B cell (primary cell): ENCODE measurements at regions not wholly inside any gene's neighbourhood (a gene's known extent, or its start where the extent isn't known, plus 50 kb on each side); places are given as distances from the start of the nearest gene placed in this dataset.

Source experiments
- ATAC-seq: fragments of 200-7000 bp; cut with Tn5 transposase; one replicate; pipeline ENCODE4 v1.10.0; 2021; ENCODE audit warnings: low read depth, mild to moderate bottlenecking, moderate number of reproducible peaks, moderate library complexity
- CTCF ChIA-PET: fragments of 350-600 bp; sonication (Branson Sonifier 250); formaldehyde crosslinking; loops from one replicate; lab custom pipeline; 2021; ENCODE audit warnings: antibody characterized with exemption, inconsistent platforms; lab: Charles Lee
- POLR2A ChIA-PET: fragments of 350-600 bp; sonication (Branson Sonifier 250); formaldehyde crosslinking; loops from one replicate; lab custom pipeline; 2021; ENCODE audit warnings: antibody characterized with exemption; lab: Charles Lee
- DNase-seq: peaks from one replicate; pipeline ENCODE4 v3.0.0; 2013
- H2AFZ ChIP-seq: 2 replicates; pipeline ENCODE4 v1.6.1; 2012; ENCODE audit warnings: mild to moderate bottlenecking, low read depth, low read length; ENCODE audit not compliant: insufficient read depth, poor library complexity, severe bottlenecking
- H3K27ac ChIP-seq, 2 donors: 1 replicate in 1 of 2; 2 replicates in 1 of 2; pipeline ENCODE4 v1.5.1; 2012 to 2013; ENCODE audit warnings: low read length in 2 of 2, mild to moderate bottlenecking in 2 of 2, moderate library complexity in 1 of 2
- H3K27me3 ChIP-seq, 4 experiments: fragments of 200-600 bp in 1 of 4; sonication (generic) in 1 of 4; replicated peaks in 1 of 4; 1 replicate in 2 of 4; 2 replicates in 2 of 4; pipeline versions ENCODE4 v1.6.1 to v1.7.0; 2013 to 2016; ENCODE audit warnings: low read length in 3 of 4, mild to moderate bottlenecking in 2 of 4, mixed read lengths in 1 of 4, moderate library complexity in 1 of 4; ENCODE audit not compliant: insufficient read depth in 4 of 4, control insufficient read depth in 3 of 4; ENCODE audit errors: control extremely low read depth in 1 of 4
- H3K36me3 ChIP-seq, 2 experiments: replicated peaks in 1 of 2; 1 replicate in 1 of 2; 2 replicates in 1 of 2; pipeline versions ENCODE4 v1.6.1 to v1.7.1; 2013; ENCODE audit warnings: low read length in 1 of 2; ENCODE audit not compliant: insufficient read depth in 2 of 2, control insufficient read depth in 1 of 2; ENCODE audit errors: control extremely low read depth in 1 of 2, extremely low read depth in 1 of 2
- H3K4me1 ChIP-seq, 2 donors: fragments of 200-600 bp in 1 of 2; sonication (generic) in 1 of 2; 1 replicate in 1 of 2; 2 replicates in 1 of 2; pipeline versions ENCODE4 v1.5.1 to v1.6.1; 2013 to 2017; ENCODE audit warnings: low read length in 2 of 2; ENCODE audit not compliant: control insufficient read depth in 2 of 2, insufficient read depth in 2 of 2
- H3K4me2 ChIP-seq: replicated peaks from 2 replicates; pipeline ENCODE3; 2012; ENCODE audit warnings: mild to moderate bottlenecking, low read depth, low read length; ENCODE audit not compliant: poor library complexity, severe bottlenecking
- H3K4me3 ChIP-seq, 5 experiments: fragments of 200-600 bp in 1 of 5; sonication (generic) in 1 of 5; 1 replicate in 3 of 5; 2 replicates in 2 of 5; pipeline versions ENCODE4 v1.5.1 to v1.7.0; 2011 to 2016; ENCODE audit warnings: low read length in 4 of 5, mild to moderate bottlenecking in 4 of 5, low read depth in 2 of 5, control low read depth in 1 of 5, moderate library complexity in 1 of 5; ENCODE audit not compliant: insufficient read depth in 1 of 5; ENCODE audit errors: control extremely low read depth in 1 of 5, extremely low read depth in 1 of 5
- H3K79me2 ChIP-seq: fragments of 200-600 bp; sonication (generic); one replicate; pipeline ENCODE4 v1.6.0; 2016; ENCODE audit warnings: low read length; ENCODE audit not compliant: control insufficient read depth, insufficient read depth
- H3K9ac ChIP-seq: fragments of 200-600 bp; sonication (generic); 2 replicates; pipeline ENCODE4 v1.6.1; 2017; ENCODE audit warnings: mild to moderate bottlenecking, low read length, moderate library complexity
- H3K9me3 ChIP-seq, 3 donors: one replicate each; pipeline versions ENCODE4 v1.6.1 to v1.7.1; 2013; ENCODE audit warnings: low read length in 2 of 3; ENCODE audit not compliant: control insufficient read depth in 2 of 3, insufficient read depth in 1 of 3; ENCODE audit errors: control extremely low read depth in 1 of 3
- H4K20me1 ChIP-seq: 2 replicates; pipeline ENCODE4 v1.6.0; 2012; ENCODE audit warnings: mild to moderate bottlenecking, low read length; ENCODE audit not compliant: insufficient read depth, control insufficient read depth, poor library complexity, severe bottlenecking
- H3K27ac Mint-ChIP-seq: one replicate; pipeline ENCODE4 v1.8.0; 2021; ENCODE audit warnings: mixed read lengths
- H3K27me3 Mint-ChIP-seq: one replicate; pipeline ENCODE4 v1.8.0; 2021; ENCODE audit warnings: mixed read lengths
- H3K4me1 Mint-ChIP-seq: one replicate; pipeline ENCODE4 v1.8.0; 2021; ENCODE audit warnings: mixed read lengths
- H3K4me3 Mint-ChIP-seq: one replicate; pipeline ENCODE4 v1.8.0; 2021; ENCODE audit warnings: mixed read lengths
- H3K9me3 Mint-ChIP-seq: one replicate; pipeline ENCODE4 v1.8.0; 2022; ENCODE audit warnings: mixed read lengths; ENCODE audit not compliant: insufficient read depth
- EZH2 ChIP-seq: IDR thresholded peaks from 2 replicates; pipeline ENCODE4 v1.6.1; 2012; ENCODE audit warnings: borderline replicate concordance, low read depth, mild to moderate bottlenecking, moderate library complexity, low read length; ENCODE audit not compliant: insufficient read depth, poor library complexity, severe bottlenecking
- whole genome bisulfite sequencing: methylation state at CpG from one replicate; pipeline ENCODE4 v1.1.5; 2013; ENCODE audit warnings: missing lambda C conversion rate; ENCODE audit not compliant: insufficient coverage; 5-methylcytosine and 5-hydroxymethylcytosine counted together
- intact Hi-C: fragments of 100-400 bp; cut with micrococcal nuclease; formaldehyde crosslinking; loops from one replicate; pipeline ENCODE4 v1.10.0; 2022
- TF ChIP-seq, protein P1 (sequence below): fragments of 200-600 bp; IDR thresholded peaks from one replicate; pipeline ENCODE4 v1.8.0; 2022; ENCODE audit warnings: antibody characterized with exemption, mild to moderate bottlenecking

GRCh38 chr19:31135841-31136240 is 213.4 kb downstream of the TSHZ3 start:
- H2AFZ ChIP-seq: no peak overlapping the region
- no peaks in the 10 kb centered on the region for H3K27me3 ChIP-seq
- H3K27ac ChIP-seq: no peak overlapping the region
- no peaks in the 10 kb centered on the region for H3K36me3 ChIP-seq
- H3K4me1 Mint-ChIP-seq: no peaks in the 10 kb centered on the region
- no peaks in the 10 kb centered on the region for H4K20me1 ChIP-seq
- ChIA-PET CTCF (no interaction called here), POLR2A (no interaction called here)
- no peak overlapping the region for H3K27ac Mint-ChIP-seq
- no peak overlapping the region for H3K9ac ChIP-seq
- intact Hi-C loops: no loop called here
- TF ChIP-seq, protein P1, sequence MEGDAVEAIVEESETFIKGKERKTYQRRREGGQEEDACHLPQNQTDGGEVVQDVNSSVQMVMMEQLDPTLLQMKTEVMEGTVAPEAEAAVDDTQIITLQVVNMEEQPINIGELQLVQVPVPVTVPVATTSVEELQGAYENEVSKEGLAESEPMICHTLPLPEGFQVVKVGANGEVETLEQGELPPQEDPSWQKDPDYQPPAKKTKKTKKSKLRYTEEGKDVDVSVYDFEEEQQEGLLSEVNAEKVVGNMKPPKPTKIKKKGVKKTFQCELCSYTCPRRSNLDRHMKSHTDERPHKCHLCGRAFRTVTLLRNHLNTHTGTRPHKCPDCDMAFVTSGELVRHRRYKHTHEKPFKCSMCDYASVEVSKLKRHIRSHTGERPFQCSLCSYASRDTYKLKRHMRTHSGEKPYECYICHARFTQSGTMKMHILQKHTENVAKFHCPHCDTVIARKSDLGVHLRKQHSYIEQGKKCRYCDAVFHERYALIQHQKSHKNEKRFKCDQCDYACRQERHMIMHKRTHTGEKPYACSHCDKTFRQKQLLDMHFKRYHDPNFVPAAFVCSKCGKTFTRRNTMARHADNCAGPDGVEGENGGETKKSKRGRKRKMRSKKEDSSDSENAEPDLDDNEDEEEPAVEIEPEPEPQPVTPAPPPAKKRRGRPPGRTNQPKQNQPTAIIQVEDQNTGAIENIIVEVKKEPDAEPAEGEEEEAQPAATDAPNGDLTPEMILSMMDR: no peak
- no peak for TF ChIP-seq EZH2
- H3K4me1 ChIP-seq: no peaks in the 10 kb centered on the region
- H3K4me3 ChIP-seq: no peak overlapping the region
- no peak overlapping the region for H3K4me3 Mint-ChIP-seq
- peaks cover 0 to 7% (median 0%) of the 10 kb centered on the region in 3 donors for H3K9me3 ChIP-seq
- H3K27me3 Mint-ChIP-seq: no peaks in the 10 kb centered on the region
- ATAC-seq: no peak
- peaks cover 2% of the 10 kb centered on the region for H3K9me3 Mint-ChIP-seq
- WGBS: 92% methylated on average over 1 of the region's 2 CpGs
- no peaks in the 10 kb centered on the region for H3K79me2 ChIP-seq
- H3K4me2 ChIP-seq: no peak overlapping the region
- no peak for DNase-seq

- intact Hi-C loops: no loop called here
- no peaks in the 10 kb centered on the region for H3K4me1 ChIP-seq
- peaks cover 8% of the 10 kb centered on the region for H3K9me3 Mint-ChIP-seq
- no peaks in the 10 kb centered on the region for H3K27me3 Mint-ChIP-seq
- no CpG with 5 or more reads among the region's 2 CpGs for WGBS
- no peak overlapping the region for H3K27ac Mint-ChIP-seq
- H3K9ac ChIP-seq: no peak overlapping the region
- DNase-seq (no peak), ATAC-seq (no peak)
- ChIA-PET CTCF (no interaction called here), POLR2A (no interaction called here)
- TF ChIP-seq, protein P1: no peak
- no peak for TF ChIP-seq EZH2
- no peak overlapping the region for H3K4me3 Mint-ChIP-seq
- no peak overlapping the region for H2AFZ ChIP-seq
- H3K4me2 ChIP-seq: no peak overlapping the region
- H3K4me3 ChIP-seq: no peak overlapping the region
- no peaks in the 10 kb centered on the region for H3K79me2 ChIP-seq
- no peaks in the 10 kb centered on the region for H3K4me1 Mint-ChIP-seq
- peaks cover 0 to 18% (median 2%) of the 10 kb centered on the region in 3 donors for H3K9me3 ChIP-seq
- no peak overlapping the region for H3K27ac ChIP-seq
- peaks cover 0 to 4% (median 0%) of the 10 kb centered on the region in 4 experiments for H3K27me3 ChIP-seq
- no peaks in the 10 kb centered on the region for H3K36me3 ChIP-seq
- no peaks in the 10 kb centered on the region for H4K20me1 ChIP-seq
Measured at GRCh38 chr19:31132753-31133110, 216.5 kb downstream of the TSHZ3 start.
